CD4-positive, CD25-positive, alpha-beta regulatory T cell (primary cell): ENCODE measurements at regions not wholly inside any gene's neighbourhood (a gene's known extent, or its start where the extent isn't known, plus 50 kb on each side); places are given as distances from the start of the nearest gene placed in this dataset.

Experiments used
- ATAC-seq, 2 donors: fragments of 150-1000 bp; cut with Tn5 transposase; one replicate each; pipeline ENCODE4 v1.10.0; 2021; ENCODE audit warnings: low read depth in 2 of 2, moderate number of reproducible peaks in 2 of 2, moderate library complexity in 1 of 2
- DNase-seq, 3 donors: peaks; one replicate each; pipeline versions ENCODE4 v3.0.0 to v3.0.0-alpha.2; 2012 to 2022; ENCODE audit warnings: mixed read lengths in 1 of 3
- H3K27ac ChIP-seq: one replicate; pipeline ENCODE4 v1.7.0; 2013; ENCODE audit warnings: mild to moderate bottlenecking, low read length; ENCODE audit not compliant: insufficient read depth, poor library complexity, severe bottlenecking
- H3K27me3 ChIP-seq: one replicate; pipeline ENCODE4 v1.7.0; 2013; ENCODE audit warnings: low read length; ENCODE audit not compliant: control insufficient read depth, insufficient read depth
- H3K36me3 ChIP-seq: one replicate; pipeline ENCODE4 v1.7.0; 2013; ENCODE audit warnings: mild to moderate bottlenecking, low read length, moderate library complexity; ENCODE audit not compliant: control insufficient read depth, insufficient read depth
- H3K4me1 ChIP-seq: 2 replicates; pipeline ENCODE4 v1.7.0; 2013; ENCODE audit warnings: mild to moderate bottlenecking, low read length; ENCODE audit not compliant: insufficient read depth, control insufficient read depth, poor library complexity, severe bottlenecking
- H3K4me3 ChIP-seq: one replicate; pipeline ENCODE4 v1.7.0; 2013; ENCODE audit warnings: low read depth, mild to moderate bottlenecking, low read length, moderate library complexity
- H3K9me3 ChIP-seq, 2 experiments: 1 replicate in 1 of 2; 2 replicates in 1 of 2; pipeline ENCODE4 v1.7.0; 2013; ENCODE audit warnings: low read length in 2 of 2, mild to moderate bottlenecking in 1 of 2, moderate library complexity in 1 of 2; ENCODE audit not compliant: control insufficient read depth in 2 of 2
- H3K27ac Mint-ChIP-seq, 3 donors: one replicate each; pipeline ENCODE4 v1.8.0; 2020 to 2022; ENCODE audit warnings: mild to moderate bottlenecking in 3 of 3, mixed read lengths in 3 of 3, moderate library complexity in 2 of 3
- H3K27me3 Mint-ChIP-seq: one replicate; pipeline ENCODE4 v1.8.0; 2022; ENCODE audit warnings: mild to moderate bottlenecking, mixed read lengths
- H3K36me3 Mint-ChIP-seq: one replicate; pipeline ENCODE4 v1.8.0; 2020; ENCODE audit warnings: mixed read lengths
- H3K4me1 Mint-ChIP-seq, 4 donors: one replicate each; pipeline ENCODE4 v1.8.0; 2020 to 2022; ENCODE audit warnings: mixed read lengths in 4 of 4, mild to moderate bottlenecking in 1 of 4
- H3K4me3 Mint-ChIP-seq, 4 donors: one replicate each; pipeline ENCODE4 v1.8.0; 2020 to 2022; ENCODE audit warnings: mild to moderate bottlenecking in 4 of 4, mixed read lengths in 4 of 4, moderate library complexity in 3 of 4
- H3K9me3 Mint-ChIP-seq, 7 donors: one replicate each; pipeline ENCODE4 v1.8.0; 2020 to 2022; ENCODE audit warnings: mixed read lengths in 7 of 7, mild to moderate bottlenecking in 3 of 7, moderate library complexity in 2 of 7

DNA sequence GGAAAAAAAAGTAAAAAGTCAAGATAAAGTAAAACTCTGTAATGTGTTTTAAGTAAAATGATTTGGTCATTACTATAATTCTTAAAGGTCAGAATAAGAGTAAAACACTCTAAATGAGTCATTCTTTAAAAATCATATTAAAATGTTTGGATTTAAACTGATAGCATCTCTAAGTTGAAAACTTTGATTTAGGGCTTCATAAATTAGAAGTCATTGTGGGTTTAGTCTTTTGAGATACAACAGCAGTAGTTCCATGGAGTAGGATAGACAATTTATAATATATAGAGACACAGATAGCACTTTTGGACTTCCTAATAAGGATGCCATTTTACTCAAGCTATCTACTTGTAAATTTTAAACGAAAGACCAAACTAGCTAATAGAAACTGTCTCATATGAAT lies 77.1 kb upstream of the PABPC4L start:
- no peak overlapping the region for H3K27ac ChIP-seq
- H3K36me3 ChIP-seq, result no peaks in the 10 kb centered on the region
- peaks cover 0 to 14% (median 5%) of the 10 kb centered on the region in 7 donors for H3K9me3 Mint-ChIP-seq
- H3K4me3 ChIP-seq, result no peak overlapping the region
- no peaks in the 10 kb centered on the region for H3K9me3 ChIP-seq
- no peak for DNase-seq
- no peaks in the 10 kb centered on the region for H3K36me3 Mint-ChIP-seq
- no peaks in the 10 kb centered on the region for H3K4me1 Mint-ChIP-seq
- H3K27me3 Mint-ChIP-seq, result no peaks in the 10 kb centered on the region
- H3K27ac Mint-ChIP-seq, result no peak overlapping the region
- H3K4me3 Mint-ChIP-seq, result no peak overlapping the region
- no peak for ATAC-seq
- no peaks in the 10 kb centered on the region for H3K4me1 ChIP-seq
- H3K27me3 ChIP-seq, result no peaks in the 10 kb centered on the region

DNA sequence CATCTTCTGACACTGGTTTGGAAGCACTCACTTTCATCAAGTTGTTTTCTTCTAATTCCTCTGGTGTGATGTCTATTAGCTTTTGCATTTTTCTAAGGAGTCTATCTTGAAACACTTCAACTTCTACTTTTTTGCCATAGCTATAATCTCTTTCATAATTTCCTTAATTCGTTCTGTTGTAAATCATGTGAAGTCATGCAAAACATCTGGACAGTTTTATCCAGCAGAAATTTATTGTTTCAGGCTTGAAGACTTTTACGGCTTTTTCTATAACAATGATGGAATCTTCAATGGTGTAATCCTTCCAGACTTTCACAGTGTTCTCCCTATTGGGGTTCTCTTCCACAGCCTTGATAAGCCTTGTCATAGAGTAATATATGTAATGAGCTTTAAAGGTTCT lies 74.9 kb upstream of the PABPC4L start:
- Mint-ChIP-seq H3K4me3 (no peak overlapping the region), H3K27ac (no peak overlapping the region), H3K9me3 (peaks cover 0 to 21% (median 5%) of the 10 kb centered on the region in 7 donors), H3K36me3 (no peaks in the 10 kb centered on the region), H3K4me1 (no peaks in the 10 kb centered on the region), H3K27me3 (no peaks in the 10 kb centered on the region)
- no peaks in the 10 kb centered on the region for H3K36me3 ChIP-seq
- H3K27me3 ChIP-seq, result no peaks in the 10 kb centered on the region
- ATAC-seq (no peak), DNase-seq (no peak)
- H3K4me3 ChIP-seq, result no peak overlapping the region
- no peaks in the 10 kb centered on the region for H3K4me1 ChIP-seq
- H3K27ac ChIP-seq, result no peak overlapping the region
- H3K9me3 ChIP-seq, result no peaks in the 10 kb centered on the region

DNA sequence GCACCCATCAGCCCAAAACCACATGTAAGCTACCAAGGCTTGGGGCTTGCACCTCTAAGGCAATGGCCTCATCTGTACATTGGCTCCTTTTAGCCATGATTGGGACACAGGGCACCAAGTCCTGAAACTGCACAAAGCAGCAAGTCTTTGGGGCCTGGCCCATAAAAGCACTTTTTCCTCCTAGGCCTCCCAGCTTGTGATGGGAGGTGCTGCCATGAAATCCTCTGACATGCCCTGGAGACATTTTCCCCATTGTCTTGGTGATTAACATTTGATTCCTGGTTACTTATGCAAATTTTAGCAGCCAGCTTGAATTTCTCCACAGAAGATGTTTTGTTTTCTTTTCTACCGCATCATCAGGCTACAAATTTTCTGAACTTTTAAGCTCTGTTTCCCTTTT lies 58.5 kb upstream of the PABPC4L start:
- H3K9me3 Mint-ChIP-seq, result peaks cover 0 to 23% (median 4%) of the 10 kb centered on the region in 7 donors
- Histone ChIP-seq H3K27ac (no peak overlapping the region), H3K4me3 (no peak overlapping the region), H3K9me3 (peaks cover 0 to 10% of the 10 kb centered on the region in 2 experiments), H3K4me1 (no peaks in the 10 kb centered on the region), H3K36me3 (no peaks in the 10 kb centered on the region), H3K27me3 (no peaks in the 10 kb centered on the region)
- H3K27ac Mint-ChIP-seq, result no peak overlapping the region
- ATAC-seq (no peak), DNase-seq (no peak)
- no peaks in the 10 kb centered on the region for H3K27me3 Mint-ChIP-seq
- no peaks in the 10 kb centered on the region for H3K36me3 Mint-ChIP-seq
- no peaks in the 10 kb centered on the region for H3K4me1 Mint-ChIP-seq
- H3K4me3 Mint-ChIP-seq, result no peak overlapping the region
